ENCODE measurements at regions not wholly inside any gene's neighbourhood (a gene's known extent, or its start where the extent isn't known, plus 50 kb on each side); places are given as distances from the start of the nearest gene placed in this dataset.

DNA sequence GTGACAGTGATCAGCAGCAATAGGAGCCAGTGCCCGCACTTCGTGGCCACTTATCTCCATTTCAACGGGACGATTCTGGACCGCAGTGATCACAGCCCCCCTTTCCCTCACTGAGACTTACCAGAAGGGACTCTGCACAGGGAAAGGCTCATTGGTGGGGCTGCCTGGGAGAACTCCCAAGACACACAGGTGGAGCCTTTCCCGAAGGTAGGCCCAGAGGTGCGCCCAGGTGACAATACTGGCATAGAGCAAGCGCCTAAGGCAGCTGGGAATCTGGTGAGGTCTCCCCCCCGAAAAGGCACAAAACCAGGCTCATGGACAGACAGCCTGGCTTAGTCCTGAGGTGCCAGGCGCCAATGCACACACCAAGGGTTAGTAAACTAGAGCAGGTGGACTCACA is 318.9 kb downstream of the AJAP1 start:
- TF ChIP-seq, protein P1, sequence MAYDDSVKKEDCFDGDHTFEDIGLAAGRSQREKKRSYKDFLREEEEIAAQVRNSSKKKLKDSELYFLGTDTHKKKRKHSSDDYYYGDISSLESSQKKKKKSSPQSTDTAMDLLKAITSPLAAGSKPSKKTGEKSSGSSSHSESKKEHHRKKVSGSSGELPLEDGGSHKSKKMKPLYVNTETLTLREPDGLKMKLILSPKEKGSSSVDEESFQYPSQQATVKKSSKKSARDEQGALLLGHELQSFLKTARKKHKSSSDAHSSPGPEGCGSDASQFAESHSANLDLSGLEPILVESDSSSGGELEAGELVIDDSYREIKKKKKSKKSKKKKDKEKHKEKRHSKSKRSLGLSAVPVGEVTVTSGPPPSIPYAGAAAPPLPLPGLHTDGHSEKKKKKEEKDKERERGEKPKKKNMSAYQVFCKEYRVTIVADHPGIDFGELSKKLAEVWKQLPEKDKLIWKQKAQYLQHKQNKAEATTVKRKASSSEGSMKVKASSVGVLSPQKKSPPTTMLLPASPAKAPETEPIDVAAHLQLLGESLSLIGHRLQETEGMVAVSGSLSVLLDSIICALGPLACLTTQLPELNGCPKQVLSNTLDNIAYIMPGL (CRISPR knock-in tag; IDR thresholded peaks at IDR 0.05), result no peak
- TF ChIP-seq ESRRA (CRISPR knock-in tag; IDR thresholded peaks at IDR 0.05; ENCODE audit: borderline replicate concordance), result no peak
- no peak for TF ChIP-seq TCF7 (CRISPR knock-in tag; IDR thresholded peaks at IDR 0.05; ENCODE audit: low read depth)
- TF ChIP-seq, protein P2, sequence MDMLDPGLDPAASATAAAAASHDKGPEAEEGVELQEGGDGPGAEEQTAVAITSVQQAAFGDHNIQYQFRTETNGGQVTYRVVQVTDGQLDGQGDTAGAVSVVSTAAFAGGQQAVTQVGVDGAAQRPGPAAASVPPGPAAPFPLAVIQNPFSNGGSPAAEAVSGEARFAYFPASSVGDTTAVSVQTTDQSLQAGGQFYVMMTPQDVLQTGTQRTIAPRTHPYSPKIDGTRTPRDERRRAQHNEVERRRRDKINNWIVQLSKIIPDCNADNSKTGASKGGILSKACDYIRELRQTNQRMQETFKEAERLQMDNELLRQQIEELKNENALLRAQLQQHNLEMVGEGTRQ (CRISPR knock-in tag; IDR thresholded peaks at IDR 0.05), result no peak

Data from WTC11 (cell line).